Calu3 (cell line): ENCODE measurements at regions not wholly inside any gene's neighbourhood (a gene's known extent, or its start where the extent isn't known, plus 50 kb on each side); places are given as distances from the start of the nearest gene placed in this dataset.

Experiments used
- BruUV-seq: library from RNA; stranded (reverse); fragments of 400-500 nt; replicated peaks from 2 replicates; lab custom pipeline; 2021; lab: Mats Ljungman, UMichigan
- CTCF ChIA-PET: fragments of 300-600 bp; sonication (Branson Sonifier 250); formaldehyde crosslinking; loops from one replicate; lab custom pipeline; 2022; ENCODE audit warnings: antibody characterized with exemption; lab: Charles Lee
- DNase-seq: peaks from one replicate; pipeline ENCODE4 v3.0.0; 2022
- H3K27ac Mint-ChIP-seq: one replicate; pipeline ENCODE4 v1.8.0; 2022; ENCODE audit warnings: mixed read lengths; ENCODE audit not compliant: unreplicated experiment
- H3K27me3 Mint-ChIP-seq: one replicate; pipeline ENCODE4 v1.8.0; 2022; ENCODE audit warnings: mixed read lengths; ENCODE audit not compliant: unreplicated experiment
- H3K36me3 Mint-ChIP-seq: one replicate; pipeline ENCODE4 v1.8.0; 2022; ENCODE audit warnings: mild to moderate bottlenecking, moderate library complexity, mixed read lengths; ENCODE audit not compliant: insufficient read depth, unreplicated experiment
- H3K4me1 Mint-ChIP-seq: one replicate; pipeline ENCODE4 v1.8.0; 2022; ENCODE audit warnings: mild to moderate bottlenecking, low read depth, mixed read lengths; ENCODE audit not compliant: unreplicated experiment
- H3K4me3 Mint-ChIP-seq: one replicate; pipeline ENCODE4 v1.8.0; 2022; ENCODE audit warnings: mild to moderate bottlenecking, low read depth, moderate library complexity, mixed read lengths; ENCODE audit not compliant: unreplicated experiment
- H3K9me3 Mint-ChIP-seq: one replicate; pipeline ENCODE4 v1.8.0; 2022; ENCODE audit warnings: low read depth, mixed read lengths; ENCODE audit not compliant: unreplicated experiment
- intact Hi-C: fragments of 100-400 bp; cut with micrococcal nuclease; formaldehyde crosslinking; loops from one replicate; pipeline ENCODE4 v1.10.0; 2022; ENCODE audit not compliant: unreplicated experiment
- TF ChIP-seq, protein P1 (sequence below): fragments of 200-600 bp; IDR thresholded peaks from one replicate; pipeline ENCODE4 v1.8.0; 2022; ENCODE audit warnings: antibody characterized with exemption; ENCODE audit not compliant: unreplicated experiment

DNA sequence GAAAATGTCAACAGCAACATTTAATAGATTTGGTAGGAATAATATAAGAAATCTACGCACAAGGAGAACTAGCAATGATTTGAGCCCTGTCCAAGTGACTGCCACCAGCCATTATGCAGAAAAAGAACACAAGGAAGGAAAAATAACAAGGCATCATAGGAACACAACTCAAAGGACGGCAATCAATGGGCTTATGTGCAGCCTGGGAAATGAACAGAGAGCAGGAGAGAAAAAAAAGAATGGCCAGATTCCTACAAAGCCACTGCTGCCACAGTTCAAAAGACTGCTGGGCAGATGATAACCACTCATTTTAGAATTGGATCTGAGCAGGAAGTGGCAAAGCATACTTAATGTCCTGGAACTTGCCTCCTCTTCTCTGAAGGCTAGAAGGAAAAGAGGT lies 274.3 kb upstream of the CAMK1G start:
- Mint-ChIP-seq H3K4me1 (no peaks in the 10 kb centered on the region), H3K27me3 (peaks cover 87% of the 10 kb centered on the region), H3K9me3 (peaks cover 3% of the 10 kb centered on the region), H3K4me3 (no peak overlapping the region), H3K36me3 (no peaks in the 10 kb centered on the region), H3K27ac (no peak overlapping the region)
- intact Hi-C loops = no loop called here
- CTCF ChIA-PET = interaction anchor here (0.6 kb wide), 1 partner anchor 542 kb away, joined by 3 read pairs; no protein-coding TSS in a partner anchor
- TF ChIP-seq, protein P1, sequence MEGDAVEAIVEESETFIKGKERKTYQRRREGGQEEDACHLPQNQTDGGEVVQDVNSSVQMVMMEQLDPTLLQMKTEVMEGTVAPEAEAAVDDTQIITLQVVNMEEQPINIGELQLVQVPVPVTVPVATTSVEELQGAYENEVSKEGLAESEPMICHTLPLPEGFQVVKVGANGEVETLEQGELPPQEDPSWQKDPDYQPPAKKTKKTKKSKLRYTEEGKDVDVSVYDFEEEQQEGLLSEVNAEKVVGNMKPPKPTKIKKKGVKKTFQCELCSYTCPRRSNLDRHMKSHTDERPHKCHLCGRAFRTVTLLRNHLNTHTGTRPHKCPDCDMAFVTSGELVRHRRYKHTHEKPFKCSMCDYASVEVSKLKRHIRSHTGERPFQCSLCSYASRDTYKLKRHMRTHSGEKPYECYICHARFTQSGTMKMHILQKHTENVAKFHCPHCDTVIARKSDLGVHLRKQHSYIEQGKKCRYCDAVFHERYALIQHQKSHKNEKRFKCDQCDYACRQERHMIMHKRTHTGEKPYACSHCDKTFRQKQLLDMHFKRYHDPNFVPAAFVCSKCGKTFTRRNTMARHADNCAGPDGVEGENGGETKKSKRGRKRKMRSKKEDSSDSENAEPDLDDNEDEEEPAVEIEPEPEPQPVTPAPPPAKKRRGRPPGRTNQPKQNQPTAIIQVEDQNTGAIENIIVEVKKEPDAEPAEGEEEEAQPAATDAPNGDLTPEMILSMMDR = no peak
- no TSS peak for BruUV-seq
- no peak for DNase-seq

- BruUV-seq = no TSS peak
- intact Hi-C loops = no loop called here
- H3K27me3 Mint-ChIP-seq = peaks cover 86% of the 10 kb centered on the region
Observed at GRCh38 chr1:209311770-209312169, 271.7 kb upstream of the CAMK1G start.

GRCh38 chr1:209316929-209317328 lies 266.6 kb upstream of the CAMK1G start:
- CTCF ChIA-PET = no interaction called here
- Mint-ChIP-seq H3K27ac (no peak overlapping the region), H3K4me1 (no peaks in the 10 kb centered on the region), H3K9me3 (no peaks in the 10 kb centered on the region), H3K27me3 (peaks cover 44% of the 10 kb centered on the region), H3K4me3 (no peak overlapping the region), H3K36me3 (no peaks in the 10 kb centered on the region)
- TF ChIP-seq, protein P1 = no peak
- no peak for DNase-seq
- no TSS peak for BruUV-seq
- intact Hi-C loops = no loop called here

More at GRCh38 chr1:209311770-209312169, 271.7 kb upstream of the CAMK1G start:
- CTCF ChIA-PET = no interaction called here
- Mint-ChIP-seq H3K4me3 (no peak overlapping the region), H3K36me3 (no peaks in the 10 kb centered on the region), H3K4me1 (no peaks in the 10 kb centered on the region), H3K9me3 (peaks cover 3% of the 10 kb centered on the region), H3K27ac (no peak overlapping the region)
- TF ChIP-seq, protein P1 = no peak
- DNase-seq = no peak

- BruUV-seq = no TSS peak
- no peak for DNase-seq
- Mint-ChIP-seq H3K27me3 (peaks cover 32% of the 10 kb centered on the region), H3K4me1 (no peaks in the 10 kb centered on the region), H3K9me3 (no peaks in the 10 kb centered on the region), H3K27ac (no peak overlapping the region), H3K4me3 (no peak overlapping the region), H3K36me3 (no peaks in the 10 kb centered on the region)
- CTCF ChIA-PET = interaction anchor here (0.7 kb wide), 1 partner anchor 78 kb away, joined by 3 read pairs; no protein-coding TSS in a partner anchor
- intact Hi-C loops = no loop called here
- TF ChIP-seq, protein P1 = no peak
Observed at GRCh38 chr1:209318181-209319056, 265.1 kb upstream of the CAMK1G start.
